Uterus (tissue), 2 donors: ENCODE measurements at regions not wholly inside any gene's neighbourhood (a gene's known extent, or its start where the extent isn't known, plus 50 kb on each side); places are given as distances from the start of the nearest gene placed in this dataset.

Source experiments
- POLR2A ChIP-seq, 2 donors: fragments of 450-650 bp; IDR thresholded peaks; one replicate each; pipeline ENCODE4 v1.6.1; 2016; ENCODE audit warnings: antibody characterized with exemption in 2 of 2, mild to moderate bottlenecking in 1 of 2, moderate library complexity in 1 of 2
- TF ChIP-seq, protein P1 (sequence below), 4 experiments: fragments of 200-600 bp in 2 of 4; fragments of 450-650 bp in 2 of 4; sonication (generic) in 2 of 4; IDR thresholded peaks; one replicate each; pipeline ENCODE4 v1.5.1; 2016 to 2019; ENCODE audit warnings: antibody characterized with exemption in 4 of 4, mild to moderate bottlenecking in 2 of 4, moderate library complexity in 1 of 4

- TF ChIP-seq, protein P1, sequence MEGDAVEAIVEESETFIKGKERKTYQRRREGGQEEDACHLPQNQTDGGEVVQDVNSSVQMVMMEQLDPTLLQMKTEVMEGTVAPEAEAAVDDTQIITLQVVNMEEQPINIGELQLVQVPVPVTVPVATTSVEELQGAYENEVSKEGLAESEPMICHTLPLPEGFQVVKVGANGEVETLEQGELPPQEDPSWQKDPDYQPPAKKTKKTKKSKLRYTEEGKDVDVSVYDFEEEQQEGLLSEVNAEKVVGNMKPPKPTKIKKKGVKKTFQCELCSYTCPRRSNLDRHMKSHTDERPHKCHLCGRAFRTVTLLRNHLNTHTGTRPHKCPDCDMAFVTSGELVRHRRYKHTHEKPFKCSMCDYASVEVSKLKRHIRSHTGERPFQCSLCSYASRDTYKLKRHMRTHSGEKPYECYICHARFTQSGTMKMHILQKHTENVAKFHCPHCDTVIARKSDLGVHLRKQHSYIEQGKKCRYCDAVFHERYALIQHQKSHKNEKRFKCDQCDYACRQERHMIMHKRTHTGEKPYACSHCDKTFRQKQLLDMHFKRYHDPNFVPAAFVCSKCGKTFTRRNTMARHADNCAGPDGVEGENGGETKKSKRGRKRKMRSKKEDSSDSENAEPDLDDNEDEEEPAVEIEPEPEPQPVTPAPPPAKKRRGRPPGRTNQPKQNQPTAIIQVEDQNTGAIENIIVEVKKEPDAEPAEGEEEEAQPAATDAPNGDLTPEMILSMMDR (IDR thresholded peaks at IDR 0.05) = no peak
- TF ChIP-seq POLR2A (IDR thresholded peaks at IDR 0.05) = no peak
Observed at GRCh38 chr3:76735152-76735551, 304.7 kb upstream of the ROBO2 start.
